GM21390 (cell line): ENCODE measurements at regions not wholly inside any gene's neighbourhood (a gene's known extent, or its start where the extent isn't known, plus 50 kb on each side); places are given as distances from the start of the nearest gene placed in this dataset.

Experiments used
- ATAC-seq: cut with Tn5 transposase; IDR thresholded peaks from one replicate; pipeline ENCODE4 v1.9.1; 2021; ENCODE audit not compliant: unreplicated experiment

DNA sequence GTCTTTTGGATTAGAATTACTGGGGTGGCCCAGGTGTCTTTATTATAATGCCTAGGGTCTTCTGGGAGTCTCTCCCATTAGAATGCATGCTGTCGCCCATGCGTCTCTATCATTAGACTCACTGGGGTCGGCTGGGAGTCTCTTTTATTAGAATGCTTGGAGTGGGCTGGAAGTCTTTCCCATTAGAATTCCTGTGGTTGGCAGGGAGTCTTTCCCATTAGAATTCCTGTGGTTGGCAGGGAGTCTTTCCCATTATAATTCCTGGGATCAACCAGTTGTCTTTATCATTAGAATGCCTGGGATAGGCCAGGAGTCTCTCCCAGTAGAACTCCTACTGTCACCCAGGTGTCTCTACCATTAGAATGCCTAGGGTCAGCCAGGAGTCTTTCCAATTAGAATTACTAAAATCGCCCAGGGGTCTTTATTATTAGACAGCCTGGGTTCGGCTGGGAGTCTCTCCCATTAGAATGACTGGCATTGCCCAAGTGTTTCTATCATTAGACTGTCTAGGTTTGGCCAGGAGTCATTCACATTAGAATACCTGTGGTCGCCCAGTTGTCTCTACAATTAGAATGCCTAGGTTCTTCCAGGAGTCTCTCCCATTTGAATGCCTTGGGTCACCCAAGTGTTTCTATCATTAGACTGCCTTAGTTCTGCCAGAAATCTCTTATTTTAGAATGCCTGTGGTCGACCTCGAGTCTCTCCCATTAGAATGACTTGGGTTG is 1558.5 kb downstream of the UQCRFS1 start:
- ATAC-seq = no peak

DNA sequence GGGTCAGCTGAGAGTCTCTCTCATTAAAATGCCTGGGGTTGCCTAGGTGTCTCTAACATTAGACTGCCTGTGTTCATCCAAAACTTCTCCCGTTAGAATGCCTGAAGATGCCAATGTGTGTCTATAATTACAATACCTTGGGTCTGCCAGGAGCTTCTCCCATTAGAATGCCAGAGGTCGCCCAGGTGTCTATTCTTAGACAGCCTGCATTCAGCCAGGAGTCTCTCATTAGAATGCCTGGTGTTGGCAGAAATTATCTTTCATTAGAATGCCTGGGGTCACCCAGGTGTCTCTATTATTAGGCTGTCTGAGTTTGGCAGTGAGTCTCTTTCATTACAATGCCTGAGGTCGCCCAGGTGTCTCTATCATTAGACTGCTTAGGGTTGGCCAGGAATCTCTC is 1560.2 kb downstream of the UQCRFS1 start:
- ATAC-seq = no peak

DNA sequence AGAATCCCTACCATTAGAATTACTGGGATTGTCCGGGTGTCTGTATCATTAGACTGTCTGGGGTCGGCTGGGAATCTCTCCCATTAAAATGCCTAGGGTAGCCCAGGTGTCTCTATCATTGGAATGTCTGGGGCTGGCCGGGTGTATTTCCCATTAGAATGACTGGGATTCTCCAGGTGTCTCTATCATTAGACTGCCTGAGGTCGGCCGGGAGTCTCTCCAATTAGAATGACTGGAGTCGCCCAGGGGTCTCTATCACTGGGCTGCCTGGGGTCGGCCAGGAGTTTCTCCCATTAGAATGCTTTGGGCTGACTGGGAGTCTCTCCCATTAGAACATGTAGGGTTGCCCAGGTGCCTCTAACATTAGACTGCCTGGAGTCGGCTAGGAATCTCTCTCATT is 1560.7 kb downstream of the UQCRFS1 start:
- ATAC-seq = no peak

DNA sequence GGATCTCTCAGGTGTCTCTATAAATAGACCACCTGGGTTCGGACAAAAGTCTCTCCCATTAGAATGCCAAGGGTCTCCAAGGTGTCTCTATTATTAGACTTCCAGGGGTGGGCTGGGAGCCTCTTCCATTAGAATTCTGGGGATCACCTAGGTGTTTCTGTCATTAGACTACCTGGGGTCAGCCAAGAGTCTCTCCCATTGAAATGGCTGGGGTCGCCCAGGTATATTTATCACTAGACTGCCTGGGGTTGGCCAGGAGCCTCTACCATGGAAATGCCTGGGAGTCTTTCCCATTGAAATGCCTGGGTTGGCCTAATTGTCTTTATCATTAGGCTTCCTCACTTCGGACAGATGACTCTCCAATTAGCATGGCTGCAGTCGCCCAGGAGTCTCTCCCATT is 1565.5 kb downstream of the UQCRFS1 start:
- ATAC-seq = no peak

DNA sequence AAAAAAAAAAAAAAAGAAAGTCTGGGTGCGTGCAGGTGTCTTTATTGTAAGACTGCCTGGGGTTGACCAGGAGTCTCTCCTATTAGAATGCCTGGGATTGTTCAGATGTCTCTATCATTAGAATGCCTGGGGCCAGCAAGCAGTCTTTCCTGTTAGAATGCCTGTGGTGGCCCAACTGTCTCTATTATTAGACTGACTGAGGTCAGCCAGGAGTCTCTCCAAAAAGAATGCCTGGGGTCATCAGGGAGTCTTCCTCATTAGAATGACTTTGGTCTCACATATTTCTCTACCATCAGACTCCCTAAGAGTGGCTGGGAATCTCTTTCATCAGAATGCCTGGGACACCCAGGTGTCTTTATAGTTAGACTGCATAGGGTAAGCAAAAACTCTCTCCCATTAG is 1577.5 kb downstream of the UQCRFS1 start:
- no peak for ATAC-seq

DNA sequence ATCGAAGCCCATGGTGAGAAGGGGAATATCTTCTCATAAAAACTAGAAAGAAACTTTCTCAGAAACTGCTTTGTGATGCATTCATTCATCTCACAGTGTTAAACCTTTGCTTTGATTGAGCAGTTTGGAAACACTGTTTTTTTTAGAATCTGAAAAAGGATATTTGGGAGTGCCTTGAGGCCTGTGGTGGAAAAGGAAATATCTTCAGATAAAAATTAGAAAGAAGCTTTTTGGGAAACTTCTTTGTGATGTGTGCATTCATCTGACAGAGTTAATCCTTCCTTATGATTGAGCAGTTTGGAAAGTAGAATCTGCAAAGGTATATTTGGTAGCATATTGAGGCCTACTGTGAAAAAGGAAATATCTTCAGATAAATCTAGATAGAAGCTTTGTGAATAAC is 1594.9 kb downstream of the UQCRFS1 start:
- no peak for ATAC-seq

DNA sequence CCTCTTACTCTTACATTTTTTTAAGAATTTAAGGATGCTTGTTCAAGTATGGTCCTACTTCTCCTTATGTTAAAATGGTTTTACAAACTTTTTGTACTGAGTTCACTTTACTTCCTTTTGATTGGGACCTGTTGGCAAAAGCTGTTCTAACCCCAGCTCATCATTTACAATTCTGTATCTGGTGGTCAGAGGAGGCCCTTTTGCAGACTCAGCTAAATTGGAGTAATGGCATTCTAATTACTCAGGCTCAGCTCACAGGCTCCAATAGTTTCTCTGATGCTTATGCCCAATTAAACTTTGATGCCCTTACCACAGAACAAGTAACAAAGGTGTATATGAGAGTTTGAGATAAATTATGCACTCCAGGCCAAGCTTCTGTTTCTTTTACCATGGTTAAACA is 1632.0 kb downstream of the UQCRFS1 start:
- ATAC-seq = no peak
